Naive thymus-derived CD4-positive, alpha-beta T cell (primary cell): ENCODE measurements at regions not wholly inside any gene's neighbourhood (a gene's known extent, or its start where the extent isn't known, plus 50 kb on each side); places are given as distances from the start of the nearest gene placed in this dataset.
"Not testable (repeated sequence)": the region's sequence is repeated elsewhere in the genome, so short reads cannot be mapped to it uniquely, and the experiment has no call there.

Source experiments
- ATAC-seq: fragments of 150-1000 bp; cut with Tn5 transposase; 2 replicates; pipeline ENCODE4 v1.10.0; 2021; ENCODE audit warnings: mild to moderate bottlenecking, moderate library complexity
- CTCF ChIA-PET: fragments of 350-600 bp; sonication (Branson Sonifier 250); formaldehyde crosslinking; loops from one replicate; lab custom pipeline; 2021; ENCODE audit warnings: antibody characterized with exemption; lab: Charles Lee
- POLR2A ChIA-PET: fragments of 350-600 bp; sonication (Branson Sonifier 250); formaldehyde crosslinking; loops from one replicate; lab custom pipeline; 2021; ENCODE audit warnings: antibody characterized with exemption, inconsistent platforms; lab: Charles Lee
- DNase-seq, 9 donors: peaks; one replicate each; pipeline versions ENCODE4 v3.0.0 to v3.0.0-alpha.2; 2020 to 2022; ENCODE audit warnings: mixed read lengths in 1 of 9
- H3K27ac ChIP-seq: one replicate; pipeline ENCODE4 v1.7.0; 2013; ENCODE audit warnings: mild to moderate bottlenecking, low read depth, low read length, moderate library complexity
- H3K27me3 ChIP-seq, 2 donors: one replicate each; pipeline ENCODE4 v1.7.0; 2013; ENCODE audit warnings: low read length in 2 of 2, mild to moderate bottlenecking in 2 of 2, moderate library complexity in 2 of 2; ENCODE audit not compliant: control insufficient read depth in 2 of 2, insufficient read depth in 2 of 2
- H3K36me3 ChIP-seq, 3 experiments: 1 replicate in 2 of 3; 2 replicates in 1 of 3; pipeline ENCODE4 v1.7.0; 2013; ENCODE audit warnings: low read length in 3 of 3, mild to moderate bottlenecking in 3 of 3, moderate library complexity in 1 of 3; ENCODE audit not compliant: insufficient read depth in 3 of 3, control insufficient read depth in 2 of 3
- H3K4me1 ChIP-seq, 2 donors: one replicate each; pipeline ENCODE4 v1.7.0; 2013; ENCODE audit warnings: low read length in 2 of 2, mild to moderate bottlenecking in 2 of 2, moderate library complexity in 1 of 2; ENCODE audit not compliant: control insufficient read depth in 2 of 2, insufficient read depth in 2 of 2
- H3K4me3 ChIP-seq: 2 replicates; pipeline ENCODE4 v1.7.0; 2013; ENCODE audit warnings: mild to moderate bottlenecking, low read length
- H3K9me3 ChIP-seq, 3 experiments: 1 replicate in 2 of 3; 2 replicates in 1 of 3; pipeline ENCODE4 v1.7.0; 2013; ENCODE audit warnings: low read length in 3 of 3; ENCODE audit not compliant: control insufficient read depth in 2 of 3
- H3K27ac Mint-ChIP-seq, 9 donors: one replicate each; pipeline ENCODE4 v1.8.0; 2020 to 2022; ENCODE audit warnings: mixed read lengths in 9 of 9, mild to moderate bottlenecking in 8 of 9, moderate library complexity in 5 of 9, inconsistent platforms in 2 of 9
- H3K27me3 Mint-ChIP-seq, 5 donors: one replicate each; pipeline ENCODE4 v1.8.0; 2021 to 2022; ENCODE audit warnings: mixed read lengths in 5 of 5, mild to moderate bottlenecking in 1 of 5
- H3K36me3 Mint-ChIP-seq, 5 donors: one replicate each; pipeline ENCODE4 v1.8.0; 2020 to 2022; ENCODE audit warnings: mixed read lengths in 5 of 5, mild to moderate bottlenecking in 3 of 5, inconsistent platforms in 1 of 5
- H3K4me1 Mint-ChIP-seq, 7 donors: one replicate each; pipeline ENCODE4 v1.8.0; 2020 to 2022; ENCODE audit warnings: mixed read lengths in 7 of 7, mild to moderate bottlenecking in 3 of 7, inconsistent platforms in 1 of 7
- H3K4me3 Mint-ChIP-seq, 10 donors: one replicate each; pipeline ENCODE4 v1.8.0; 2020 to 2022; ENCODE audit warnings: mild to moderate bottlenecking in 10 of 10, mixed read lengths in 10 of 10, moderate library complexity in 6 of 10, inconsistent platforms in 2 of 10
- H3K9me3 Mint-ChIP-seq, 11 donors: one replicate each; pipeline ENCODE4 v1.8.0; 2020 to 2022; ENCODE audit warnings: mixed read lengths in 11 of 11, mild to moderate bottlenecking in 4 of 11, inconsistent platforms in 1 of 11, moderate library complexity in 1 of 11
- intact Hi-C, 2 donors: fragments of 100-400 bp; cut with micrococcal nuclease; formaldehyde crosslinking; loops; one replicate each; pipeline ENCODE4 v1.15.1; 2023

DNA sequence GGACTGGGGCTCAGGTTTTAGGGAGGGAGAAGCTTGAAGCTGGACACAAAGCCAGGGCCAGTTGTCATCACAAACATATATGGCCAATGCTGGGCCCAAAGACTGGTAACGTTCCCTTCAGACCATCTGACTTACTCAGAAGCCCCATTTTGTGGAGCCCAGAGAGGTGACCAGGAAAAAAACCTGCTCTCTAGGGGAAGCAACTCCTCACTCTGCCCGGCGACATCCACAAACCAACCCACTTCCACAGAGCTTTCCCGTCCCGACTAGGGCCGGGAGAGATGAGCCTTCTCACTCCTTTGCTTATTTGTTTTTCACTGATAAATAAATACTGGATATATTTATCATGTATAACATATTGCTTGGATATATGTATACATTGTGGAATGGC is 180.9 kb upstream of the RTL1 start:
- H3K36me3 Mint-ChIP-seq = peaks cover 0 to under 1% (median 0%) of the 10 kb centered on the region in 5 donors
- H3K9me3 ChIP-seq = no peaks in the 10 kb centered on the region
- ChIA-PET CTCF (no interaction called here), POLR2A (no interaction called here)
- H3K36me3 ChIP-seq = no peaks in the 10 kb centered on the region
- intact Hi-C loops = no loop called here
- no peak overlapping the region for H3K27ac Mint-ChIP-seq
- peak in 1 of 9 donors; percentile 9 for DNase-seq
- no peaks in the 10 kb centered on the region for H3K27me3 ChIP-seq
- H3K9me3 Mint-ChIP-seq = peaks cover 0 to 10% (median 0%) of the 10 kb centered on the region in 11 donors
- H3K27ac ChIP-seq = no peak overlapping the region
- H3K4me3 Mint-ChIP-seq = no peak overlapping the region
- H3K4me3 ChIP-seq = no peak overlapping the region
- H3K27me3 Mint-ChIP-seq = peaks cover 13 to 39% (median 38%) of the 10 kb centered on the region in 5 donors
- no peak for ATAC-seq
- no peaks in the 10 kb centered on the region for H3K4me1 Mint-ChIP-seq
- no peaks in the 10 kb centered on the region for H3K4me1 ChIP-seq

DNA sequence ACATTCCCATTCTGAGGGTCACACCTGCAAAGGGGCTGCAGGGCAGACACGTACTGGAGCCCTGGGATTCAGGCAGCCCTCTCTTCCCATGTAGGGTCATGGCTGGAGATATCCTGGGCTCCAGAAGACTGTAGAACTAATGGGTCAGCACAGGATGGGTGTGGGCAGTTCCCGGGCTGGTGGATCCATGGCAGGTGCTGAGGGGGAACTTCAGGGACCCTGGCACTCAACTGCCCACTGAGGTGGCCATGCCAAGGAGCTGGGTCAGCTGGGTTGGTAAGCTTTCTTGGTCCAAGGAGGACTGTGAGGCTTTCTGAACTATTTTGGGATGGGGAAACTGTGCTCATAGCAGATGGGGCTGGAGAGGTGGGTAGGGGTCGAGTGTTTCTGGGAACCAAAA is 183.4 kb upstream of the RTL1 start:
- no peak overlapping the region for H3K4me3 Mint-ChIP-seq
- H3K36me3 Mint-ChIP-seq = no peaks in the 10 kb centered on the region
- Histone ChIP-seq H3K27me3 (no peaks in the 10 kb centered on the region), H3K36me3 (no peaks in the 10 kb centered on the region), H3K9me3 (no peaks in the 10 kb centered on the region), H3K4me1 (no peaks in the 10 kb centered on the region), H3K4me3 (no peak overlapping the region), H3K27ac (no peak overlapping the region)
- intact Hi-C loops = no loop called here
- DNase-seq (no peak), ATAC-seq (no peak)
- H3K9me3 Mint-ChIP-seq = peaks cover 0 to 10% (median 0%) of the 10 kb centered on the region in 11 donors
- POLR2A ChIA-PET = no interaction called here
- peaks cover 0 to 25% (median 15%) of the 10 kb centered on the region in 5 donors for H3K27me3 Mint-ChIP-seq
- CTCF ChIA-PET = no interaction called here
- no peak overlapping the region for H3K27ac Mint-ChIP-seq
- no peaks in the 10 kb centered on the region for H3K4me1 Mint-ChIP-seq

DNA sequence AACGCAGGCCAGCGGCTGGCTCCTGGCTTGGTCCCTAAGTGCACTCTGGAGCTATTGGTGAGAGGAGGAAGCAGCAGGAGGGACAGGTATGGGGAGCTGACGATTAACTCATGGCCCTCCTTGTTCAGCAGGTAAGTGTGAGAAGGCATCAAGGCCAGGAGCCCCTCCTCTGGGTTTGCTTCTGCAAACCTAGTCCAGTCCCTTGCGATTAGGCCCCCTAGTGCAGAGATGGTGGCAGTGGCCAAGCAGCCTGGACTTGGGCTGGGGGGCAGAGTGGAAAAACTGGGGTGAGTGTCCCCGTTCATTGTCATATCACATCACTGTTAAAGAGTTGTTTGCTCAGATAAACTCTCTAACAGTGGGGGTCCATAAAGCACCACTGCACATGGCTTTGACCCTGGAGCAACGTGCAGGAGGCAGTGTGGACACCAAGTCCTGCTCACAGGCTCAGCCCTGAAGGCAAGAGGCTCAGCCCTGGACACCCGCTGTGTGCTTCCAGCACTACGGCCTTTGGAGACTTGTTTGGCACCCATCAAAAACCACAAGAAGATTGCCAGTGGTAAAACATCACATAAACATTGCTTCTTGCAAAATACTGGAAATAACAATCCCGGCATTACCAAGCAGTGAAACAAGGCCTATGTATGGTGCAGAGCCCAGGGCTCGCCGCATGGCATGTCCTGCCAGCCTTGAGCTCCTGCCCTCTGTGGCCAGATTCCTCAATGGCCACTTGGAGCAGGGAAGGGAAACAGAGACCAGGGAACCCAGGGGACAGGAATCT is 184.3 kb upstream of the RTL1 start:
- Mint-ChIP-seq H3K27me3 (peaks cover 0 to 22% (median 16%) of the 10 kb centered on the region in 5 donors), H3K4me3 (no peak overlapping the region), H3K4me1 (no peaks in the 10 kb centered on the region), H3K27ac (no peak overlapping the region), H3K36me3 (no peaks in the 10 kb centered on the region), H3K9me3 (peaks cover 0 to 10% (median 0%) of the 10 kb centered on the region in 11 donors)
- ChIA-PET CTCF (no interaction called here), POLR2A (no interaction called here)
- intact Hi-C loops = no loop called here
- peak in 1 of 9 donors; percentile 9 for DNase-seq
- H3K4me3 ChIP-seq = no peak overlapping the region
- no peak overlapping the region for H3K27ac ChIP-seq
- no peaks in the 10 kb centered on the region for H3K27me3 ChIP-seq
- H3K4me1 ChIP-seq = no peaks in the 10 kb centered on the region
- no peaks in the 10 kb centered on the region for H3K9me3 ChIP-seq
- no peak for ATAC-seq
- H3K36me3 ChIP-seq = no peaks in the 10 kb centered on the region

DNA sequence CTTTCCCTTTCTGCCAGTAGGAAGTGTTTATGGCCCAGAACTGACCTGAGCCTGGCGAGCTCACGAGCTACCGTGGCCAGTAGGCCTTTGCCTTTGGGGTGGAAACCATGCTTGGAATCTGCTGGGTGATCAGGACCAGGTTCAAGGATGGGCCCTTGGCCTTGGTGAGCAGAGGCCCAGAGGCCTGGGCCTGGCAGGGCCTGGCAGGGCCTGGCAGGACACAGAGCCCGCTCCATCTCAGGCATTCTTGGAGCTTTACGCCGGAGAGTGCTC is 184.8 kb upstream of the RTL1 start:
- Histone ChIP-seq H3K4me1 (no peaks in the 10 kb centered on the region), H3K9me3 (no peaks in the 10 kb centered on the region), H3K27me3 (no peaks in the 10 kb centered on the region), H3K27ac (no peak overlapping the region), H3K4me3 (no peak overlapping the region), H3K36me3 (no peaks in the 10 kb centered on the region)
- no peak for ATAC-seq
- DNase-seq = peak in 1 of 9 donors; percentile 3
- Mint-ChIP-seq H3K27me3 (peaks cover 0 to 22% (median 16%) of the 10 kb centered on the region in 5 donors), H3K36me3 (no peaks in the 10 kb centered on the region), H3K4me1 (no peaks in the 10 kb centered on the region), H3K4me3 (no peak overlapping the region), H3K9me3 (peaks cover 0 to 10% (median 0%) of the 10 kb centered on the region in 11 donors), H3K27ac (no peak overlapping the region)
- intact Hi-C loops = no loop called here
- POLR2A ChIA-PET = no interaction called here
- CTCF ChIA-PET = no interaction called here

DNA sequence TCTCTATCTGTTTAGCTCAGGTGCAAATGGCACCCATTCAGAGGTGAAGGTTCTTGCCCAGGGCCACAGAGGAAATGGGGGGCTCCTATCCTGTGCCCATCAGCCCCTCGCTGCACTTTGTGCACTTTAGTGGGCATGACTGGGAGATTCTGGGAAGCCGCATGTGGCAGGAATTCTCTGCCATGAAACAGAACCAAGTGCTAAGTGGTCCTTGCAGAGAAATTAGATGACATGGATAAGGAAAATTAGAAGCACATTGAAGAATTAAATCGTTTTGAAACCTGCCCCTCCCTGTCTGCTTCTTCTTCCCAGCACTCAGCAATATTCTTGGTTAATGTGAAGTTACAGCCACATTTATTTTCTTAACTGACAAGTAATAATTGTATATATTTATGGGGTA is 185.2 kb upstream of the RTL1 start:
- H3K9me3 ChIP-seq = no peaks in the 10 kb centered on the region
- no peaks in the 10 kb centered on the region for H3K27me3 ChIP-seq
- DNase-seq (no peak), ATAC-seq (no peak)
- Mint-ChIP-seq H3K27ac (no peak overlapping the region), H3K9me3 (peaks cover 0 to 10% (median 0%) of the 10 kb centered on the region in 11 donors), H3K4me3 (no peak overlapping the region), H3K4me1 (no peaks in the 10 kb centered on the region), H3K36me3 (no peaks in the 10 kb centered on the region), H3K27me3 (peaks cover 0 to 22% (median 16%) of the 10 kb centered on the region in 5 donors)
- no peak overlapping the region for H3K4me3 ChIP-seq
- H3K36me3 ChIP-seq = no peaks in the 10 kb centered on the region
- intact Hi-C loops = no loop called here
- POLR2A ChIA-PET = no interaction called here
- CTCF ChIA-PET = no interaction called here
- no peak overlapping the region for H3K27ac ChIP-seq
- no peaks in the 10 kb centered on the region for H3K4me1 ChIP-seq

DNA sequence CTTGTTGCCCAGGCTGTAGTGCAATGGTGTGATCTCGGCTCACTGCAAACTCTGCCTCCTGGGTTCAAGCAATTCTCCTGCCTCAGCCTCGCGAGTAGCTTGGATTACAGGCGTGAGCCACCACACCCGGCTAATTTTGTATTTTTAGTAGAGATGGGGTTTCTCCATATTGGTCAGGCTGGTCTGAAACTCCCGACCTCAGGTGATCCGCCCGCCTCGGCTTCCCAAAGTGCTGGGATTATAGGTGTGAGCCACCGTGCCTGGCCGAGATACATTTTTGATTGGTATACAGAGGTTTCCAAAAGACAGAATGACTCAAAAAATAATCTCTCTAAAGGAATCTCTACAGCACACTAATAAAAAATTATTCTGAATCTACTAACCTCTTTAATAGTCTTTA is 187.0 kb upstream of the RTL1 start:
- H3K27ac ChIP-seq, H3K36me3 ChIP-seq, H3K4me1 ChIP-seq, H3K36me3 Mint-ChIP-seq, ATAC-seq, H3K27me3 ChIP-seq, H3K4me1 Mint-ChIP-seq, H3K27ac Mint-ChIP-seq, CTCF ChIA-PET, H3K9me3 ChIP-seq, POLR2A ChIA-PET, intact Hi-C loops, H3K4me3 Mint-ChIP-seq, H3K4me3 ChIP-seq: not testable (repeated sequence)
- peaks cover 0 to 10% (median 0%) of the 10 kb centered on the region in 11 donors for H3K9me3 Mint-ChIP-seq
- peak in 1 of 9 donors; percentile 12 for DNase-seq
- H3K27me3 Mint-ChIP-seq = peaks cover 2 to 22% (median 21%) of the 10 kb centered on the region in 5 donors

DNA sequence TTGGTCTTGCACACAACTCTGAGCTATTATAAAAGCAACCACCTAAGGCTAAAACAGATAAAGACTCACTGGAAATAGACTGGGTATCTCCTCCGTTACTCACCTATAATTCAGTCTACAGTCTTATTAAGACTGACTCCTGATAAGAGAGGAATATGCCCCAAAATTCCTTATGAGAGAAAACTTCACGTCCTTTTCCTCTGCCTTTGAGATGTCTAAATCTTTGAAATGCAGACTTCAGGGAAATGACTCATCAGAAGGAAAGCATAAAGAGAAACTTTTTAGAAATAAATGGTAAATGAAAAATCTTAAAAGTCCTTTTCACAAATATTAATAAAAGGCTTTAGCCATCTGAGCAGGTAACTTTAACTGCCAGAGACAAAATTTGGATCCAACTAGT is 187.5 kb upstream of the RTL1 start:
- Mint-ChIP-seq H3K9me3 (peaks cover 0 to 8% (median 0%) of the 10 kb centered on the region in 11 donors), H3K36me3 (no peaks in the 10 kb centered on the region), H3K27ac (no peak overlapping the region), H3K27me3 (peaks cover 5 to 23% (median 20%) of the 10 kb centered on the region in 5 donors), H3K4me1 (no peaks in the 10 kb centered on the region), H3K4me3 (no peak overlapping the region)
- Histone ChIP-seq H3K27ac (no peak overlapping the region), H3K4me3 (no peak overlapping the region), H3K9me3 (no peaks in the 10 kb centered on the region), H3K27me3 (no peaks in the 10 kb centered on the region), H3K4me1 (no peaks in the 10 kb centered on the region), H3K36me3 (no peaks in the 10 kb centered on the region)
- ChIA-PET CTCF (no interaction called here), POLR2A (no interaction called here)
- intact Hi-C loops = no loop called here
- no peak for DNase-seq
- no peak for ATAC-seq
